Mucosa of descending colon (tissue), 3 donors: ENCODE measurements at regions not wholly inside any gene's neighbourhood (a gene's known extent, or its start where the extent isn't known, plus 50 kb on each side); places are given as distances from the start of the nearest gene placed in this dataset.

ENCODE experiments used
- ATAC-seq: fragments of 200-7000 bp; cut with Tn5 transposase; one replicate; pipeline ENCODE4 v1.9.1; 2020; ENCODE audit warnings: mild to moderate bottlenecking, moderate library complexity
- DNase-seq, 3 donors: peaks; one replicate each; pipeline ENCODE4 v3.0.0-alpha.2; 2020
- H3K36me3 ChIP-seq: fragments of 200-600 bp; one replicate; pipeline ENCODE4 v1.8.0; 2021; ENCODE audit warnings: low read depth, mild to moderate bottlenecking
- H3K4me1 ChIP-seq: fragments of 200-600 bp; one replicate; pipeline ENCODE4 v1.8.0; 2021; ENCODE audit warnings: low read depth, mild to moderate bottlenecking
- H3K4me3 ChIP-seq: fragments of 200-600 bp; one replicate; pipeline ENCODE4 v1.8.0; 2021; ENCODE audit warnings: mild to moderate bottlenecking
- H3K9me3 ChIP-seq: fragments of 200-600 bp; one replicate; pipeline ENCODE4 v1.8.0; 2021; ENCODE audit warnings: mild to moderate bottlenecking
- CTCF ChIP-seq: fragments of 200-600 bp; IDR thresholded peaks from one replicate; pipeline ENCODE4 v1.8.0; 2022; ENCODE audit warnings: antibody characterized with exemption, mild to moderate bottlenecking
- intact Hi-C, 2 donors: fragments of 100-400 bp; cut with DNase I in 1 of 2; cut with micrococcal nuclease in 1 of 2; formaldehyde crosslinking; loops; one replicate each; pipeline versions ENCODE4 v1.11.0 to v1.11.1; 2022; cut with DNase I, micrococcal nuclease
- donor health status: DM: no; HTN: no; CAD: no; lungs with moderate emphysema.
- donor health status: DM: no; HTN: no; CAD: no.
- donor health status: DM: no; HTN: yes; CAD: no.

GRCh38 chr18:7319161-7319560, 88.3 kb downstream of the LRRC30 start:
- intact Hi-C loops, result no loop called here
- Histone ChIP-seq H3K4me3 (no peak overlapping the region), H3K9me3 (no peaks in the 10 kb centered on the region), H3K36me3 (no peaks in the 10 kb centered on the region), H3K4me1 (no peaks in the 10 kb centered on the region)
- TF ChIP-seq CTCF, result no peak
- no peak for ATAC-seq
- no peak for DNase-seq

- no peak for TF ChIP-seq CTCF
- no peaks in the 10 kb centered on the region for H3K9me3 ChIP-seq
- no peak for ATAC-seq
- H3K36me3 ChIP-seq, result no peaks in the 10 kb centered on the region
- no peak for DNase-seq
- H3K4me1 ChIP-seq, result no peaks in the 10 kb centered on the region
- intact Hi-C loops, result no loop called here
- no peak overlapping the region for H3K4me3 ChIP-seq
Observed at GRCh38 chr18:7321831-7322230, 90.9 kb downstream of the LRRC30 start.

- Histone ChIP-seq H3K9me3 (no peaks in the 10 kb centered on the region), H3K36me3 (no peaks in the 10 kb centered on the region), H3K4me3 (no peak overlapping the region), H3K4me1 (no peaks in the 10 kb centered on the region)
- no peak for DNase-seq
- ATAC-seq, result no peak
- intact Hi-C loops, result no loop called here
- no peak for TF ChIP-seq CTCF
Observed at GRCh38 chr18:7322817-7323485, 92.1 kb downstream of the LRRC30 start.

- Histone ChIP-seq H3K36me3 (no peaks in the 10 kb centered on the region), H3K4me1 (no peaks in the 10 kb centered on the region), H3K9me3 (no peaks in the 10 kb centered on the region), H3K4me3 (no peak overlapping the region)
- ATAC-seq (no peak), DNase-seq (no peak)
- intact Hi-C loops, result no loop called here
- no peak for TF ChIP-seq CTCF
Observed at GRCh38 chr18:7325126-7325430, 94.2 kb downstream of the LRRC30 start.

- no peaks in the 10 kb centered on the region for H3K9me3 ChIP-seq
- H3K36me3 ChIP-seq, result no peaks in the 10 kb centered on the region
- H3K4me1 ChIP-seq, result no peaks in the 10 kb centered on the region
- no peak overlapping the region for H3K4me3 ChIP-seq
- intact Hi-C loops, result no loop called here
- TF ChIP-seq CTCF, result no peak
- DNase-seq (no peak), ATAC-seq (no peak)
Observed at GRCh38 chr18:7329016-7329415, 98.1 kb downstream of the LRRC30 start.

- Histone ChIP-seq H3K36me3 (no peaks in the 10 kb centered on the region), H3K4me1 (no peaks in the 10 kb centered on the region), H3K9me3 (no peaks in the 10 kb centered on the region), H3K4me3 (no peak overlapping the region)
- no peak for TF ChIP-seq CTCF
- DNase-seq (no peak), ATAC-seq (no peak)
- intact Hi-C loops, result no loop called here
Observed at GRCh38 chr18:7332452-7332851, 101.6 kb downstream of the LRRC30 start.
